Limb (tissue), 2 donors: ENCODE measurements at regions not wholly inside any gene's neighbourhood (a gene's known extent, or its start where the extent isn't known, plus 50 kb on each side); places are given as distances from the start of the nearest gene placed in this dataset.

Experiments
- DNase-seq, 2 donors: peaks; one replicate each; pipeline ENCODE4 v3.0.0-alpha.2; 2016; ENCODE audit errors: extremely low spot score in 2 of 2

DNA sequence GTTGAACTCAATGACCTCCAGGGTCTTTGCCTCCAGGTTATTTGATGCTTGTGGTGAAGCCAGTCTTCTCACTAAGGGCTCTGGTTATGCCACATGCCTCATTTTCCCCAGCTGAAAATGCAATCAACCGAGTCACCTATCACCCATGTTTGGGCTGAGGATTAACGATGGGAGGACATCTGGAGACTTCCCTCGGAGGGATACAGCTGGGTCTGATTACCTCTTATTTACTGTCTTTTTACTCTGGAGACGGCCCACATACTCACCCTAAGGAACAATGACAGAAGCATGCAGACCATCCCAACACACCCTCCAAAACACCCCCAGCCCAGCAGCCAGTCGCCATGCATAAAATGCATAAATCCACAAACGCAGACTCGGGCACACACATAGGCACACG, 187.4 kb downstream of the OPA1 start:
- no peak for DNase-seq

- peak; percentile 89 to 90 for DNase-seq
These were observed 187.9 kb downstream of the OPA1 start for GRCh38 chr3:193780810-193781478.

DNA sequence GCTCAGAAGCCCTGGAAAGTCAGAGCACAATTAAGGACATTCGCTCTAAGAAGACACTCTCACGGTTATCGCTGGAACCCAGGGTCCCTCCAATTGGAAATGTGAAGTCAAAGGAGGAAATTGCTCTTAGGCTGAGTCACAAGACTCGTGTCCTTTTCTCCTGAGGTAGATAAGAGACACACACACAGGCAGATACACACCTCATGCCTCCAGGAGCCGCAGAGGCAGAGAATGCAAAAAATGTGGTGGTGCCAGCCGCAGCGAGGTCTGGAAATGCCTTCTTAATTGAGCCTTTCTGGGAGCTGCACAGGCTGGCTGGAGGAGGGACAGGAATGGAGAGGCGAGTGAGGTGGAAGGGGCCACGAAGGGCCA, 189.3 kb downstream of the OPA1 start:
- DNase-seq: no peak

- no peak for DNase-seq
These were observed 189.7 kb downstream of the OPA1 start for GRCh38 chr3:193782747-193783146.

DNA sequence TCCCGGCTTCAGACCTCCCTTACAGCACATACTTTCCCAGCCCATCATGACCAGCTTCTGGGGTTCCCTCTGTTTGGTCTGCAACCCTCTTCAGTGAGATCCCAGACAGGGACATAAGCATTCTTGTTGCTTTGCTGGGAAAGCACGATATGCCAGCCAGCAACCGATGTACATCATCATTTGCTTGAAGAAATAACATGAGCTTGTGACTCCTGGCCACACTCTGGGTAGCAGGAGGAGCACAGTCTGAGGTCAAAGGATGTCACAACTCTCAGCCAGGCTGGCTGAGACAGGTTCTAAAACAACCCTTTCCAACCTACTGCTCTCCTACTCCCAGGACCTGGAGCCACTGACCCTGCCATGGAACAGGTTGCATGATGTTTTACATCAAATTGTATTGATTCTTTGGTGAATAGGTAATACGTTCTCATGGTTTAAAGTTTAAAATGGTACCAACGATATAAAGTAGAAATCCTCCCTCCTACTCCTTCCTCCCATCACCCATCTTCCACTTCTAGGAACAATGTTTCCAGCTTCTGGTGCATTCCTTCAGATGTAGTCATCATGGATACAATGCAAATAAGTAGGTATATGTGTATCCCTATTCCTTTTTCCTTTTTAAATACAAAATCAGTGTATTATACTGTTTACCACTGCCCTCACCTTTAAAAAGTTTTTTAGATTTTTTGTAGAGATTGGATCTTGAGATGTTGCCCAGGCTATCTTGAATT, 190.3 kb downstream of the OPA1 start:
- no peak for DNase-seq

- no peak for DNase-seq
These were observed 191.8 kb downstream of the OPA1 start for GRCh38 chr3:193784822-193785221.

GRCh38 chr3:193787496-193787870, 194.5 kb downstream of the OPA1 start:
- DNase-seq: no peak

GRCh38 chr3:193788189-193788991, 195.4 kb downstream of the OPA1 start:
- peak; percentile 76 to 84 for DNase-seq

DNA sequence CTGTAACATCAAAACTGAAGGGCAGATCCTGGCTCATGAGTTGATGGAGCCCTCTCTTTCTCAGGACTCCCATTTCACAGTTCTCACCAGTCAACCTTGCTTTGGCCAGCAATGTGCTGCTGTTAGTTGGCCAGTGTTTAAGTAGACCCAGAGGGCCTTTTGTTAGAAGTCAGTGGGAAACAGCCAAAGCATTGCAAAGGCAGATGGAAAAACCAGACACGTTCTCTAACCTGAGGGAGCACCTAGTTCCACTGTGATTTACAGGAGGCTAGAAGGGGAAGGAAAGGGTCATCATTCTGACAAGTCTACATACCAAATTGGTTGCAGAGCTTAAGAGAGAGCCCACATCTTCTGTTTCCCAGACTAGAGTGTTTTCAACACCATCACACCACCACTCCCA, 196.4 kb downstream of the OPA1 start:
- DNase-seq: no peak

DNA sequence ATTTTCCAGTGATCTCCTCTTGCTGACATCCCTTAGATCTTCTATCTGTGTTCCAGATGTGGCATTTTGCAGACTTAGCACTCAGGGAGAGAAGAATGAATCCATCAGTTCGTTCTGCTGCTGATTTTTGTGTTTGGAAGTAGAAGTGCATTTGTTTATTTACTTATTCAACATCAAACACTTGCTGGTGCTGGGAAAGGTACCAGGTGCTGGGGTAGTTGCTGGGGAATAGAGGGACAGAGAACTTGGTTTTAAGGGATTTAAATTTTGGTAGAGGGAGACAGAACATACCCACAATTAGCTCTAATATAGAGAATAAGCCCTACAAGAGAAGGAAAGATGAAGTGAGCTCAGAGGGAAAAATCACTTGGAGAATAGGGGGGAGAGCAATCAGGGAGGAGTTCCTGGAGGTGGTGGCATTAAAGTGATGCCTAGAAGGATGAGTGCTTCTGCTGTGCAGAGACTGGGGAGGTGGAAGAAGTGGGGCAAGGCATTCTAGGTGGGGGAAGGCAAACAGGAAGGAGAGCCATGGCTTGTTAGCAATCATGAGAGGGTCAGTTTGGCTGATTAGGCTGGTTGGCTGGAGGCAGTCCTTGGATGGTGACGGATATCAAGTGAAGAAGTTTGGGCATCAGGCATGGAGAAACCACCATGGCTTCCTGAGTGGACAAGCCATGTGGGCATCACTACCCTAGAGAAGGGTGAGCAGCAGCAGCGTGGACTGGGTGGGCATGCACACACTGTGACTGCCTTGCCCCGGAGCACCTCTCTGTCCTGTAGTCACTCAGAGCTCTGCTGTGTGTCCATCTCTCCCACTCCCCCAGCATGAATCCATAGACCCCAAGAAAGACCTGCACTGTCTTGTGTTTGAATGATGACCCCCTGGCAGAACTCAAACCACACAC, 197.3 kb downstream of the OPA1 start:
- no peak for DNase-seq

- no peak for DNase-seq
These were observed 198.3 kb downstream of the OPA1 start for GRCh38 chr3:193791041-193792032.

DNA sequence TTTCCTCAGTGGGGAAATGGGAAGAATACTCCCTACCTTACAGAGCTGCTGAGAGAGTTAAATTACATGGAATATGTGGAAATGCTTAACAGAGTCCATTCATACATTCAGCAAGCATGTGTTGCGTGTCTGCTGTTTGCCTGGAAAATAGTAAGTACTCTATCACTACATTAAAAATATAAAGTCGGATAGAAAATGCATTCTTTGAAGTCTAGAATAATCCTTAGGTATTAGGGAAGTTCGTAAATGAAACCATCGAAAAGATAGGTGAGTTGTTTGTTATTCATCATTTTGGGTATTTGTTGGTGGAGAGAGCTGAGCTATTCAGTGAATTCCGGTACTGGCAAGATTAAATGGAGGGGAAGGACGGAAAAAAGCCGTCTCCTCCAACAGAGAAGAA, 200.1 kb downstream of the OPA1 start:
- DNase-seq: no peak

- DNase-seq: no peak
These were observed 201.2 kb downstream of the OPA1 start for GRCh38 chr3:193794002-193794881.

GRCh38 chr3:193795062-193795690, 202.2 kb downstream of the OPA1 start:
- DNase-seq: no peak

DNA sequence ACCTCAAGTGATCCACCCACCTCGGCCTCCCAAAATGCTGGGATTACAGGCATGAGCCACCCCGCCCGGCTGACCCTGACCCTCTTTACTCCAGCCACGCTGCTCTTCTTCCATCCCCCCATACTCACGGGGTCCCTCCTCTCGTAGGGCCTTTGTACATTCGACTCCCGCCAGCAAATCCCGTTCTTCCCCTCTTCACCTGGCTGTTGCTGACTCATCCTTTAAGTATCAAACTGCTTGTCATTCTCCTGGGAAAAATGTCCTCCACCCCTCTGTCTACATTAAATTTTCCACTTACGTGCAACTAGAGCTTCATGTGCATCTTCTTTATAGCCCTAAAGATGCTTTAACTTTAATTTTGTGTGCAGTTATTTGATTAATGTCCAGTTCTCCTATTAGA, 203.1 kb downstream of the OPA1 start:
- DNase-seq: no peak

DNA sequence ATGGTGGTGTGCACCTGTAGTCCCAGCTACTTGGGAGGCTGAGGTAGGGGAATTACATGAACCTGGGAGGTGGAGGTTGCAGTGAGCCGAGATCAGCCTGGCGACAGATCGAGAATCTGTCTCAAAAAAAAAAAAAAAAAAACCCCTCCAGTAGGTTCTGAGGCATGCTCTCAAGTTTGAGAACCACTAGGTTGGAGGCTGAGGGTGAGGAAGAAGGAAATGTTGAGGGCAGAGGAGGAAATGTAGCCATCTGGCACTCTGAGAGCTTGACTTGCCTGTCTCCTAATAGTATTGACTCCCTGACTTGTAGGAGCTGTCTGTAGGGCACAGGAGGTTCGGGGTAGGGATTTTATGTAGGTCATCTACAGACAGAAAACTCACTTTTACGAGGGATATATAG, 204.6 kb downstream of the OPA1 start:
- no peak for DNase-seq

DNA sequence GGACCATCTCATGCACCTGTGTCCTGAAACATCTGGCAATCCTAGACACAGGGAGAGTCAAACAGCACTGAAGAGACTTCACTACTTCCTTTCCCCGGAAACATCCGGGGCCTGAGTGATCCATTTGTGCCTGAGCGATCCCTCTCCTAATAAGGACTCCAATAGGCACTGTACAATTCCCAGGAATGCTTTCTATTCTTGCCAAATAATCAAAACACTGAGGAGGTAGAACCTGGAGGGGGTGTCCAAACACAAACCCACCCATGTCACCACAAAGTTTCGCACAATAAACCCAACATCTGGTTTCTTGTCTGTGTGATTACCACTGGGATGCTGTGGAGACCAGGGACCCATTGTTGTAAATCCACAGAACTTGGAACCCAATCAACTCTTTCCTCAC, 205.0 kb downstream of the OPA1 start:
- DNase-seq: peak in 1 of 2 donors; percentile 36

GRCh38 chr3:193800138-193801043, 207.4 kb downstream of the OPA1 start:
- DNase-seq: peak in 1 of 2 donors; percentile 40
